ENCODE measurements at regions not wholly inside any gene's neighbourhood (a gene's known extent, or its start where the extent isn't known, plus 50 kb on each side); places are given as distances from the start of the nearest gene placed in this dataset.
"Not testable (repeated sequence)": the region's sequence is repeated elsewhere in the genome, so short reads cannot be mapped to it uniquely, and the experiment has no call there.

DNA sequence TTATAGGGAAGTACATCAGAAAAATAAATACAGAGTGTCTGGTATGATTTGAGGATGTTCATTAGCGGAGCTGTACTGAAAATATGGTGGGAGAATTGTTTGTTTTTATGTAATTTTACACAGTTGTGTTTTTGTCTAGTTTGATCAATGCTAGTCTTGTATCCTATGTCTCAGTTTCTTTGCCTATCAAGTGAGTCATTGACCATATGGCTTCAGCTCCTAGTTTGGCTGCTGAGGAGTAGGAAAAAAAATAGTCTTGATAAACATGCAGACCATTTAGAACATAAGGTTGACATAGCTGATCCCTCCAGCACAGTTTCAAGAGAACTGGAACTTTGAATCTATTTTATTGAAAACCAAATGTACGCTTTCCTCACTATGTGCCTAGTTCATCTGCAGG is 1292.1 kb upstream of the FLRT2 start:
- DNase-seq: no peak

DNA sequence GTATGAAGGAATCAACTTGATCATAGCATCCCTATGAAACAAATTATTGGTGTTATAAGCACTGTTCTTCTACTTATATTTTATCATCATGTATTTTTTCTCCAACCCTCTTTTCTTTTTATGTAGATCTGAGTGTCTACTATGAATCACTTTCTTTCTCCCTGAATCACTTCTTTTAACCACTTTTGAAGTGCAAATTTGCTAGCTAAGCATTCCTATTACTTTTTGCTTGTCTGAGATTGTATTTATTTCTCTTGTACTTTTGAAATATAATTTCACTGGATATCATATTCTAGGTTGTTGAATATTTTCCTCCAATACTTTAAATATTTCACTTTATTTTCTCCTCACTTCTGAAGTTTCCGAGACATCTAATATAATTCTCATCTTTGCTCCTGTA is 1282.3 kb upstream of the FLRT2 start:
- no peak for DNase-seq

- no peak for DNase-seq
These were observed 1279.1 kb upstream of the FLRT2 start for GRCh38 chr14:84250893-84251292.

DNA sequence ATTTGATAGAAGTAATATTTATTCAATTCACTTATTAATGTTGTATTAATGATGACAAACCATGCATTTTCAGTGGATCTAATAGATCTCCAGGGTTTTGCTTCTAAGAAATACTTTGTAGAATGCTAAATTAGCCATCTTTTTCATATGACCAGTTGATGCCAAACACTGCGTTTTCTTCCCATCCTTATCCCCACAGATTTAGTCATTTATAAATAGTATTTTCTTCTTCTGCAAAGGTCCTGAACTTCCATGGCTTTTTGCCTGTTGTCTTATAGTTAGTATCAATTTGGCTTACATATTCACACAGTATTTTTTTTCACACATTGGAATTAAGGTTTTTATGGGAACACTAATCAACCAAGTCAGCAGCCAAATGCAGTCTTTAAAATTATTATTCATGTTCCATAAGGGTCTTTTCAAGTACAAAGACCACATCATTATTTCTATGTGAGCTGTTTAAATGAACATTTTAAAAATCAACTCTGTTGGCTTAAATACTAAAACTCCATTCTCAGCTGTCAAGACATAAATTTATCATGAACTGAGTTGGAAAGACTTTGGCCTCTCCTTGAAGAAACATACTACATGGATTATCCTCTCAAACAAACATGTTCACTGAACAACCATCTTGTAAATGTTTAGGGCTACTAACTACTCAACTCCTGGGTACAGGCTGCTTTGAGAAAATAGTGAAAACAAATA is 1278.4 kb upstream of the FLRT2 start:
- DNase-seq: no peak

DNA sequence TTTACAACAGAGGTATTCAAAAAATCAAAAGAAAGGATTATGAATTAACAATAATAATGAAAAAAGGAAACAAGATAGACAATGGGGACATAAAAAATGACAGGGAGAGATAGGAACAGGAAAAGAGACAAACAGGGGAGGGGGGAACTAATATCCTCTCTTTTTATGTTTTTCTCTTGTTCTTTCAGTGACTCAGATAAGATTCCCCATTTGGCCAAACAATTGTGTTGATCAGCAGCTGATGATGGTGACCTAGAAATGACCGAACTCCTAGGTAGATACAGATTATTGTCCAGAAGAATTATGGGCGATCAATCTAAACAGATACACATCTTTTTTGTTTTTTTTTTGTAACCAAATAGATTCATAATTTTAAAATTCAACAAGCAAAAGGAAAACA is 1277.2 kb upstream of the FLRT2 start:
- DNase-seq: no peak

DNA sequence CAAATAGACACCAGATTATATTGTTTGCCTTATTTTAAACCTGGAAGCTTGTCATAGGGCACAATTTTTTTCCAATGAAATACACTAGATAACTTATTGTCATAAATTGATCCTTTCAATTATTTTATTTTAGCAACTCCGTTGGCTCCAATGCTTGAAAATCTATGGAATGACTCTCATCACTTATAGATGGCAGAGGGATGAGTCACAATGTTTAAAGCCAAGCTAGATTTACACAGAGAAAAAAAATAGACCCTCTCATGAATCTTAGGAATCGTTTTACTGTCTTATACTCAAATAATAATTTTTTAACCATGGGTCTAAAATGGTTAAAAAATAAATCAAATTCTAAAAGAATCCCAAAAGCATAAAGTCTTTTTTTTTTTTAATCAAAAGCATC is 1276.6 kb upstream of the FLRT2 start:
- DNase-seq: no peak

GRCh38 chr14:84254290-84254689 is 1275.7 kb upstream of the FLRT2 start:
- DNase-seq: no peak

DNA sequence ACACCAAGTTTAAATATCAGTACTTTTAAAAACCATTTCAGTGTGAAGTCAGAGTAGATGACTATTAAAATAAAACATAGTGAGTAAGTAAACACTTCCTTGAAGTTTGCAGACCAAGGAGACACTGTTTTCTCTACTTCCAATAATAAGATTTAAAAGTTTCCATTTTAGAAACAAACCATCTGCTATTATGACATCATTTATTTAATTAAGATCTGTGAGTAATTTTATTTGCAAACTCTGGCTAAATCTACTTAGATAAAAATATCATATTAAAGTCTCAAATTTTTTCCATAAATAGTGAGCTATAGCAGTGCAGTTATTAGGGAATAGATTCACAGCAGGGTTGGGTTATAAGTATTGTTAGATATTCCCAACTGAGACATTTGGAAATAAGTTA is 1267.0 kb upstream of the FLRT2 start:
- no peak for DNase-seq

DNA sequence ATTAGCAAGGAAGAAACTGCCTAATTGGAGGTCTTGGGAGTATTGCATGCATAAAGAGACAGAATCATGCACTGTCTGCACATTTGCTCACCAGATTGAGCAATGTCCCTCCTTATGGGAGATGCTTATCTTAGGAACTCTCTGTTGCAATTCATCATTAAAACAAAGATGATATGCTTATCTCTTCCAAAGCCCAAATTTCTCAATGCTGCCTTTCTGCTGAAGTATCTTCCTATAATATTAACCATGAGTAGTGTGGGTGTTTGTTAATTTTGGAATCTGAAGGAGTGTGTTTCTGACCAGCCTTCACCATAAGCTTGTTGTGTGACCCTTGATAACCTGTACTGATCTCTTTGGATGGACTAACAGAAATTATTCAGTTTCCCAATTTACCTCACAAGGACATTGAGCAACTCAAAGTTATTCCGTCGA is 1257.6 kb upstream of the FLRT2 start:
- no peak for DNase-seq

DNA sequence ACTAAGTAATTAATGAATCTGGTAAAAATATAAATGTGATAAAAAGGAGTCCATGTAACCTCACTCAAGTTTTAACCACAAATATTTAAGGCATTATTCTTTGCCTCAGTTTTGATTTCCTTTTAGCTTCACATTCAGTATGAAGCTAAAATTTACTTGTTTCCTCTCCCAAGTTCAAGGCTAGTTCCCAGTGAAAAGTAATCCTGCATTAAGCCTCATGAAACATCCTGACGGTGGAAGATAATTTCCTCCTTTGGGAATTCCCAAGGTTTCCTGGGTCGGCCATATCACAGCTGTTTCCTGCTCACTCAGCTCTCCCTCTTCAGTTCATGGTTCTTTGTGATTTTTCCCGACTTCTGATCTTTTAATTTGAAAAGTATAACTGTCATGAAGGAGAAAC is 1256.8 kb upstream of the FLRT2 start:
- no peak for DNase-seq

GRCh38 chr14:84282618-84283017 is 1247.3 kb upstream of the FLRT2 start:
- no peak for DNase-seq

GRCh38 chr14:84288781-84289180 is 1241.2 kb upstream of the FLRT2 start:
- DNase-seq: no peak

- DNase-seq: no peak
These were observed 1231.2 kb upstream of the FLRT2 start for GRCh38 chr14:84298663-84299195.

- no peak for DNase-seq
These were observed 1226.8 kb upstream of the FLRT2 start for GRCh38 chr14:84303140-84303539.

DNA sequence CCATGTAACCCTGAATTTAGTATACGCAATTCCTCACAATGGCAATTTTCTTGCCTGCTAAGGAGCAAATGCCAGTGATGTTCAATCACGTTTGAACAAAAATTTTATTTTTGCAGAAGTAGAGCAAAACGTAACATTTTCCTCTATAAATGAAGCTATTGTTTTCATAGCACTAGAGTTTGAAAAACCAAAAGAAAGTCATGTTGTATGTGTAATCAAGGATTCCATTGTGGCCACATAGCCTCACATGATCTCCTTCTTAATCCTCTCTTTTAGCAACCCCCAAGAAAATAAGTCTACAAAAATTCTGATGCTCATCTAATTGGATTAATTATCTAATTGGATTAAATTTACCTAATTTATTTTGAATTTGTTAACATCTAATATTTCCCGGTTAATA is 1217.4 kb upstream of the FLRT2 start:
- no peak for DNase-seq

DNA sequence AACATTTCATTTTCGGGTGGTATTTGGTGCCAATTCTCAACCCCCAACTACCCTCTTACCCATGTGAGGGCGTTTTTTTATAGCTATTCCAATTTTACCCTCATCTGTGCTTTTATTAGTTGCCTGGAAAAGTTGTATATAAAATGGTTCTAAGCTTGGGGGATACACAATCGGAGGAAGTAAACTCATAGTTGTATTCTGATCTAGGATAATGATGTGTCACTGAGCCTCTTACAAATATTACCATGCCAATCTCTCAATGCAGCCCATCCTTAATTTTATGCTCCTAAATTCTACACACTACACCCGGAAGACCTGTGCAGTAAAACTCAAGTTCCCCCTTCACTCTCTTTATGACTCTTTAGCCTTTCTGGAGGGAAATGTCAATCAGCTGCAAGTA is 1206.5 kb upstream of the FLRT2 start:
- DNase-seq: no peak

DNA sequence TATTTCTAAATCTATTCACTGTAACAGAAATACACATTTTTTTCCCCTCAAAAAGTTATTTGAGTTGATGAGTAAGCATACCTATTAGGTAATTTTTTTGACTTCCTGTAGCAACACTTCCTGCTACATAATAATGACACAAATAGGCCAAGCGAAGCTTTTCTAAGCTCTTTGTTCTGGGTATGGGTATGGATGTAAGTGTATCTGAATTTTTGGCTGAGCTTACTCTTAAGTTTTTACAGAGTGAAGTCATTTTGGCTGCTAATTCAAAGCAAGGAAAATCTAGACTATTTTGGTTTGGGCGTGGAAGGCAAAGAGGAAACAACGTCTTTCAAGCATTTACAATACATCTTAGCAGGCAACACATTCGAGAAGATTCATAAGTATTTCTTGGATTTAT is 1206.0 kb upstream of the FLRT2 start:
- DNase-seq: no peak

DNA sequence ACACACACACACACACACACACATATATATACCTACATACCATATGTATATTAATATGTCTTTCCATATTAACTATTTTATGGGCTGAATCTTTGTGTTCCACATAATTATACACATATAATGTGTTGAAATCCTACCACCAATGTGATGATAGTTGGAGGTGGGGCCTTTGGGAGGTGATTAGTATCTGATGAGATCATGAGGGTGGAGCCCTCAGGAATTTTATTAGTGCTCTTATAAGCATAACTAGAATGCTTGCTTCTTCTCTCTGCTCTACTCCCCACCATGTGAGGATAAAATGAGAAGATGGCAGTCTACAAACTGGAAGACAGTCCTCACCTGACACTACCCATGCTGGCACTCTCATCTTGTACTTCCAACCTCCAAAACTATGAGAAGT is 1193.5 kb upstream of the FLRT2 start:
- no peak for DNase-seq

DNA sequence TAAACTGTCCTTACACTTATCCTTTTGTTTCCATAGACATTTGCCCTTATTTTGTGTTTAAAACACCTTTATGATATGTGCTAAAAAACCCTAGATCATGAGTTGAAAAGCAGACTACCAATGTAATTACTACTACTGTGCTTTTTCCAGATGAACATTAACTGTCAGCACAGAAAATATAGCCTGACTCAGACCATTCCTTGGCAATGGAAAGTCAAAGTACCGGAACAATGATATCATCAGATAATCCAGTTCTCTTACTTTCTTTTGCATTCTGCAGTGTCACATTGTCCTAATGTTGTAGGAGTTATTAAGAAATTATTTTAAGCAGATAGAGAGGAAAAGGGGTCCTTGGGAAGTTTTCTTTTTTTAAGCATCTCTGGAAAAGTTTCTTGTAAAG is 1189.0 kb upstream of the FLRT2 start:
- no peak for DNase-seq

- DNase-seq: not testable (repeated sequence)
These were observed 1188.1 kb upstream of the FLRT2 start for GRCh38 chr14:84341867-84342266.

DNA sequence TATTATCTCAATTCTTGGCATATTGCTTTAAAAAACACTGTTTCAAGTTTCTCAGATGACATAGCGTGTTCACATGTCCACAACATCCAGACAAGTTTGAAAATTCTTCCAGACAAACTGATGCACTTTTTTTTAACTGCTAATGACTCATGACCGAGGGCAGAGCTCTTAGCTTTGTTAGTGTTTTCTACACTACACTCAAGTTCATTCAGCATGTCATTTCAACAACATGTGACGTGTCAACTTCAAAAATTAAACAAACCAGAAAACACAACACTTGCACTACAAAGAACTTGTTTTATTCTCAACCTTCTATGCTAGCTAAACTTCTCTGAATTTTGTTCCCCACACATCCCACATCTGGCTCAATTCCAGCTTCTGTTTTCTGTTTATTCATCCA is 1186.3 kb upstream of the FLRT2 start:
- DNase-seq: no peak

- DNase-seq: no peak
These were observed 1178.3 kb upstream of the FLRT2 start for GRCh38 chr14:84351646-84352045.

- DNase-seq: no peak
These were observed 1168.5 kb upstream of the FLRT2 start for GRCh38 chr14:84361476-84361875.

DNA sequence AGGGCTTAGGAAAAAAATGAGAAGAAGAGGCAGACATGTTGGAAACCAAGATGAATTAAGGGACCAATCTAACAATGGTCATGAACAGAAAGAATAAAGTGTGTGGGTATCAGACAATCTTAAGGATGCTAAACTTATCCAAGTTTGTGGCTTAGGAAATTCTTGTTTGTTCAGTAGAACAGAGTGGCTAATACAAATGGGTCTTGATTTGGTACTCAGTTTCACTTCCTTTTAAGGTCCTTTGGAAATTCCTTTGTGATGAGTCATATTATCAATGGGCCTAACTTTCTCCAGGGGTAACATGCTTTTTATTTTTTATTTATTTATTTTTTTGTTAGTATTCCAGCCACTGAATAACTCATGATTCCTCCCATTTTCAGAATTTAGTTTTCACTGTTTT is 1154.7 kb upstream of the FLRT2 start:
- DNase-seq: no peak

GRCh38 chr14:84390010-84390409 is 1139.9 kb upstream of the FLRT2 start:
- no peak for DNase-seq
